ENCODE measurements at regions not wholly inside any gene's neighbourhood (a gene's known extent, or its start where the extent isn't known, plus 50 kb on each side); places are given as distances from the start of the nearest gene placed in this dataset.

GRCh38 chr6:24060982-24061754 is 64.8 kb upstream of the NRSN1 start:
- H3K4me1 ChIP-seq (ENCODE audit: insufficient read depth, low read length, severe bottlenecking), result no peaks in the 10 kb centered on the region
- no peaks in the 10 kb centered on the region for H3F3A ChIP-seq (ENCODE audit: insufficient read depth, low read length)
- H3K9me3 ChIP-seq (ENCODE audit: low read length), result no peaks in the 10 kb centered on the region
- H3K27ac ChIP-seq (ENCODE audit: low read depth, low read length, poor library complexity, severe bottlenecking), result no peak overlapping the region
- no peaks in the 10 kb centered on the region for H3K27me3 ChIP-seq (ENCODE audit: insufficient read depth, low read length)
- H2AFZ ChIP-seq (ENCODE audit: low read length), result no peak overlapping the region
- H3K4me3 ChIP-seq (ENCODE audit: low read depth, low read length, poor library complexity, severe bottlenecking), result no peak overlapping the region
- H3K9ac ChIP-seq (ENCODE audit: low read length), result no peak overlapping the region
- H3K4me2 ChIP-seq (ENCODE audit: low read length), result no peak overlapping the region
- H4K20me1 ChIP-seq (ENCODE audit: insufficient read depth, low read length), result no peaks in the 10 kb centered on the region
- TF ChIP-seq CTCF (IDR thresholded peaks at IDR 0.05; ENCODE audit: low read length) (no peak), EZH2 (IDR thresholded peaks at IDR 0.05; ENCODE audit: borderline replicate concordance, low read length) (no peak)
- no peaks in the 10 kb centered on the region for H3K9me2 ChIP-seq (ENCODE audit: low read depth, low read length)
- H3K79me2 ChIP-seq (ENCODE audit: insufficient read depth, low read length), result no peaks in the 10 kb centered on the region
- no peaks in the 10 kb centered on the region for H3K36me3 ChIP-seq (ENCODE audit: insufficient read depth, low read length)

GRCh38 chr6:24064106-24064505 is 61.9 kb upstream of the NRSN1 start:
- H3K79me2 ChIP-seq (ENCODE audit: insufficient read depth, low read length), result no peaks in the 10 kb centered on the region
- TF ChIP-seq CTCF (IDR thresholded peaks at IDR 0.05; ENCODE audit: low read length), result peak; percentile 44; the same call in 1 of the 2 replicates
- TF ChIP-seq EZH2 (IDR thresholded peaks at IDR 0.05; ENCODE audit: borderline replicate concordance, low read length), result no peak

GRCh38 chr6:24064832-24065231 is 61.2 kb upstream of the NRSN1 start:
- Histone ChIP-seq H3K4me2 (ENCODE audit: low read length) (no peak overlapping the region), H3K9ac (ENCODE audit: low read length) (no peak overlapping the region), H3F3A (ENCODE audit: insufficient read depth, low read length) (no peaks in the 10 kb centered on the region), H3K9me2 (ENCODE audit: low read depth, low read length) (no peaks in the 10 kb centered on the region), H3K36me3 (ENCODE audit: insufficient read depth, low read length) (no peaks in the 10 kb centered on the region), H2AFZ (ENCODE audit: low read length) (no peak overlapping the region), H3K79me2 (ENCODE audit: insufficient read depth, low read length) (no peaks in the 10 kb centered on the region), H3K27me3 (ENCODE audit: insufficient read depth, low read length) (no peaks in the 10 kb centered on the region), H3K27ac (ENCODE audit: low read depth, low read length, poor library complexity, severe bottlenecking) (no peak overlapping the region), H3K9me3 (ENCODE audit: low read length) (no peaks in the 10 kb centered on the region), H3K4me1 (ENCODE audit: insufficient read depth, low read length, severe bottlenecking) (no peaks in the 10 kb centered on the region), H4K20me1 (ENCODE audit: insufficient read depth, low read length) (no peaks in the 10 kb centered on the region), H3K4me3 (ENCODE audit: low read depth, low read length, poor library complexity, severe bottlenecking) (no peak overlapping the region)
- no peak for TF ChIP-seq EZH2 (IDR thresholded peaks at IDR 0.05; ENCODE audit: borderline replicate concordance, low read length)
- no peak for TF ChIP-seq CTCF (IDR thresholded peaks at IDR 0.05; ENCODE audit: low read length)

More at GRCh38 chr6:24064106-24064505, 61.9 kb upstream of the NRSN1 start:
- H3K27ac ChIP-seq (ENCODE audit: low read depth, low read length, poor library complexity, severe bottlenecking), result no peak overlapping the region
- H3K4me1 ChIP-seq (ENCODE audit: insufficient read depth, low read length, severe bottlenecking), result no peaks in the 10 kb centered on the region
- H3K4me3 ChIP-seq (ENCODE audit: low read depth, low read length, poor library complexity, severe bottlenecking), result no peak overlapping the region
- no peaks in the 10 kb centered on the region for H4K20me1 ChIP-seq (ENCODE audit: insufficient read depth, low read length)
- H3K27me3 ChIP-seq (ENCODE audit: insufficient read depth, low read length), result no peaks in the 10 kb centered on the region
- no peaks in the 10 kb centered on the region for H3K9me3 ChIP-seq (ENCODE audit: low read length)
- no peak overlapping the region for H3K9ac ChIP-seq (ENCODE audit: low read length)
- H2AFZ ChIP-seq (ENCODE audit: low read length), result no peak overlapping the region
- H3F3A ChIP-seq (ENCODE audit: insufficient read depth, low read length), result no peaks in the 10 kb centered on the region
- H3K4me2 ChIP-seq (ENCODE audit: low read length), result no peak overlapping the region
- no peaks in the 10 kb centered on the region for H3K36me3 ChIP-seq (ENCODE audit: insufficient read depth, low read length)
- H3K9me2 ChIP-seq (ENCODE audit: low read depth, low read length), result no peaks in the 10 kb centered on the region

All from OCI-LY1 (cell line).